ENCODE measurements at regions not wholly inside any gene's neighbourhood (a gene's known extent, or its start where the extent isn't known, plus 50 kb on each side); places are given as distances from the start of the nearest gene placed in this dataset.

DNA sequence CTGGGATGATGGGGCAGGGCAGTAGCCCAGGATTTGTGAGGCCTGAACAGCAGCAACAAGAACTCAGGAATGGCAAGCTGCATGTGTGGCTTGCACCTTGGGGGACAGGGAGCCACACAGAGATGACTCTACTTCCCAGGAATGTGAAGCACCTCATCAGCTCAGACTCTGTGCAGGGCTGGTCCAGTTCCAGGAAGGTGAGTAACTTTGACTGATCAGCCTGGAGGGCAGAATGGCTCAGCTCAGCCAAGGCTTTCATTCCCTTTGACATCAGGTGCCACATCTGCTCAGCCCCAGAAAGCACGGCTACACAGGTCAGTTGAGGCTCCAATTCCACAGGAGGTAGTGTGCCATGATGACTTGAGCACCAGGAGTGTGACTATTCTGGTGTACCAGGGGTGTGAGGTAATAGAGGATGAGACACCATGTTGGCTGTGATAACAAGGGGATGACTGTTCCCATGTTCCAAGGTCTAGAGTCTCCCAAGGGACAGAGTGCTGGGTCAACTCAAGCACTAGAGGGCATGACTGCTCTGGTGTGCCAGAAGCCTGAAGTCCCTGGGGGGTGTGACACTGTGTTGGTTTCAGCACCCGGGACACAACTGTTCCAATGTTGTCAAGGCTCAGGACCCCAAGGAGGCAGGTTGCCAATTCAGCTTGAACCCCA is 625.8 kb upstream of the ADGRL2 start:
- no peak for DNase-seq (ENCODE audit: low spot score)
- no peak for TF ChIP-seq CTCF (IDR thresholded peaks at IDR 0.05; ENCODE audit: extremely low read depth, insufficient read depth, missing control alignments)
- in situ Hi-C loops (cut with MboI; ENCODE audit: low pct_unique_long_range_greater_than_20kb, low sequenced_read_pairs, unreplicated experiment): no loop called here

GRCh38 chr1:81174052-81174451 is 626.7 kb upstream of the ADGRL2 start:
- TF ChIP-seq CTCF (IDR thresholded peaks at IDR 0.05; ENCODE audit: extremely low read depth, insufficient read depth, missing control alignments): no peak
- in situ Hi-C loops (cut with MboI; ENCODE audit: low pct_unique_long_range_greater_than_20kb, low sequenced_read_pairs, unreplicated experiment): no loop called here
- DNase-seq (ENCODE audit: low spot score): no peak

- in situ Hi-C loops (cut with MboI; ENCODE audit: low pct_unique_long_range_greater_than_20kb, low sequenced_read_pairs, unreplicated experiment): no loop called here
- DNase-seq (ENCODE audit: low spot score): no peak
- no peak for TF ChIP-seq CTCF (IDR thresholded peaks at IDR 0.05; ENCODE audit: extremely low read depth, insufficient read depth, missing control alignments)
Observed at GRCh38 chr1:81172483-81172882, 628.3 kb upstream of the ADGRL2 start.

- DNase-seq (ENCODE audit: low spot score): no peak
- in situ Hi-C loops (cut with MboI; ENCODE audit: low pct_unique_long_range_greater_than_20kb, low sequenced_read_pairs, unreplicated experiment): no loop called here
- no peak for TF ChIP-seq CTCF (IDR thresholded peaks at IDR 0.05; ENCODE audit: extremely low read depth, insufficient read depth, missing control alignments)
Observed at GRCh38 chr1:81170721-81171120, 630.0 kb upstream of the ADGRL2 start.

DNA sequence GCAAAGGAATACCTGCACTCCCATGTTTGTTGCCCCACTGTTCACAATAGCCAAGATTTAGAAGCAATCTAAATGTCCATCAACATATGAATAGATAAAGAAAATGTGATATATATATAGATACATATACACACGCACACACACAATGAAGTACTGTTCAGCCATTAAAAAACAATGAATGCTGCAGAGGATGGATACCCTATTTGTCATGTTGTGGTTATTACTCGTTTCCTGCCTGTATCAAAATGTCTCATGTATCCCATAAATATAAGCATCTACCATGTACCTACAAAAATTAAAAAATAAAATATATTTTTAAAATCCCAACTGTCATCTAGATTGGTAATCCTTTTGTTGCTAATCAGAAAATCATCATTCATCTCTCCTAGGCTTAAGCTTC is 634.8 kb upstream of the ADGRL2 start:
- TF ChIP-seq CTCF (IDR thresholded peaks at IDR 0.05; ENCODE audit: extremely low read depth, insufficient read depth, missing control alignments): no peak
- in situ Hi-C loops (cut with MboI; ENCODE audit: low pct_unique_long_range_greater_than_20kb, low sequenced_read_pairs, unreplicated experiment): no loop called here
- DNase-seq (ENCODE audit: low spot score): no peak

GRCh38 chr1:81160696-81161095 is 640.0 kb upstream of the ADGRL2 start:
- in situ Hi-C loops (cut with MboI; ENCODE audit: low pct_unique_long_range_greater_than_20kb, low sequenced_read_pairs, unreplicated experiment): no loop called here
- TF ChIP-seq CTCF (IDR thresholded peaks at IDR 0.05; ENCODE audit: extremely low read depth, insufficient read depth, missing control alignments): no peak
- no peak for DNase-seq (ENCODE audit: low spot score)

All from GM13977 (cell line).